ENCODE measurements at regions not wholly inside any gene's neighbourhood (a gene's known extent, or its start where the extent isn't known, plus 50 kb on each side); places are given as distances from the start of the nearest gene placed in this dataset.

DNA sequence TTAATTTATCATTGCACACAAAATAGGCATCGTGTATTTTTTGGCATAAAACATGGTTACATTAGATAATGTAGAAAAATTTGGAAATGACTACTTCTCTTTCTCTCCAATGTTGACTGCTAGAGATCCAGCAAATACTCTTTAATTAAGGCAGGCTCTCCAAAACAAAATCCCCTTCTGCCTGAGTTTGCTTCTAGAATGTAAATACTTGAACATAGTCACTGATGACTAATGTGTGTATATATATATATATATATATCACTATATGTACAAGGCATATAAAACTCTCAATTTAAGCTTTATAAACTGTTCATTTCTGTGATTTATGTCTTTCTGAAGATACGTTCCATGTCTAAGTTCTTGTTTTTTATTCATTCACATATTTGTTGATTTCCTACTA, 67.2 kb upstream of the CAMK2D start:
- DNase-seq (ENCODE audit: low read depth, low spot score), result no peak
- no peaks in the 10 kb centered on the region for H3K9me3 ChIP-seq (ENCODE audit: control insufficient read depth, insufficient read depth, low read depth, low read length)
- in situ Hi-C loops (cut with HindIII; ENCODE audit: low pct_unique_long_range_greater_than_20kb, low sequenced_read_pairs), result no loop called here
- ChIA-PET CTCF (no interaction called here), POLR2A (interaction anchor here (0.7 kb wide), 1 partner anchor 420 kb away, joined by 3 read pairs; no protein-coding TSS in a partner anchor)
- TF ChIP-seq POLR2AphosphoS5 (IDR thresholded peaks at IDR 0.05; ENCODE audit: low read depth, low read length) (no peak), SIN3A (IDR thresholded peaks at IDR 0.05; ENCODE audit: borderline replicate concordance, insufficient read depth, low read depth, low read length) (no peak), TCF7L2 (IDR thresholded peaks at IDR 0.05; ENCODE audit: low read depth, low read length) (no peak)
- TF ChIP-seq, protein P1, sequence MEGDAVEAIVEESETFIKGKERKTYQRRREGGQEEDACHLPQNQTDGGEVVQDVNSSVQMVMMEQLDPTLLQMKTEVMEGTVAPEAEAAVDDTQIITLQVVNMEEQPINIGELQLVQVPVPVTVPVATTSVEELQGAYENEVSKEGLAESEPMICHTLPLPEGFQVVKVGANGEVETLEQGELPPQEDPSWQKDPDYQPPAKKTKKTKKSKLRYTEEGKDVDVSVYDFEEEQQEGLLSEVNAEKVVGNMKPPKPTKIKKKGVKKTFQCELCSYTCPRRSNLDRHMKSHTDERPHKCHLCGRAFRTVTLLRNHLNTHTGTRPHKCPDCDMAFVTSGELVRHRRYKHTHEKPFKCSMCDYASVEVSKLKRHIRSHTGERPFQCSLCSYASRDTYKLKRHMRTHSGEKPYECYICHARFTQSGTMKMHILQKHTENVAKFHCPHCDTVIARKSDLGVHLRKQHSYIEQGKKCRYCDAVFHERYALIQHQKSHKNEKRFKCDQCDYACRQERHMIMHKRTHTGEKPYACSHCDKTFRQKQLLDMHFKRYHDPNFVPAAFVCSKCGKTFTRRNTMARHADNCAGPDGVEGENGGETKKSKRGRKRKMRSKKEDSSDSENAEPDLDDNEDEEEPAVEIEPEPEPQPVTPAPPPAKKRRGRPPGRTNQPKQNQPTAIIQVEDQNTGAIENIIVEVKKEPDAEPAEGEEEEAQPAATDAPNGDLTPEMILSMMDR (IDR thresholded peaks at IDR 0.05), result no peak
- TF ChIP-seq, protein P2, sequence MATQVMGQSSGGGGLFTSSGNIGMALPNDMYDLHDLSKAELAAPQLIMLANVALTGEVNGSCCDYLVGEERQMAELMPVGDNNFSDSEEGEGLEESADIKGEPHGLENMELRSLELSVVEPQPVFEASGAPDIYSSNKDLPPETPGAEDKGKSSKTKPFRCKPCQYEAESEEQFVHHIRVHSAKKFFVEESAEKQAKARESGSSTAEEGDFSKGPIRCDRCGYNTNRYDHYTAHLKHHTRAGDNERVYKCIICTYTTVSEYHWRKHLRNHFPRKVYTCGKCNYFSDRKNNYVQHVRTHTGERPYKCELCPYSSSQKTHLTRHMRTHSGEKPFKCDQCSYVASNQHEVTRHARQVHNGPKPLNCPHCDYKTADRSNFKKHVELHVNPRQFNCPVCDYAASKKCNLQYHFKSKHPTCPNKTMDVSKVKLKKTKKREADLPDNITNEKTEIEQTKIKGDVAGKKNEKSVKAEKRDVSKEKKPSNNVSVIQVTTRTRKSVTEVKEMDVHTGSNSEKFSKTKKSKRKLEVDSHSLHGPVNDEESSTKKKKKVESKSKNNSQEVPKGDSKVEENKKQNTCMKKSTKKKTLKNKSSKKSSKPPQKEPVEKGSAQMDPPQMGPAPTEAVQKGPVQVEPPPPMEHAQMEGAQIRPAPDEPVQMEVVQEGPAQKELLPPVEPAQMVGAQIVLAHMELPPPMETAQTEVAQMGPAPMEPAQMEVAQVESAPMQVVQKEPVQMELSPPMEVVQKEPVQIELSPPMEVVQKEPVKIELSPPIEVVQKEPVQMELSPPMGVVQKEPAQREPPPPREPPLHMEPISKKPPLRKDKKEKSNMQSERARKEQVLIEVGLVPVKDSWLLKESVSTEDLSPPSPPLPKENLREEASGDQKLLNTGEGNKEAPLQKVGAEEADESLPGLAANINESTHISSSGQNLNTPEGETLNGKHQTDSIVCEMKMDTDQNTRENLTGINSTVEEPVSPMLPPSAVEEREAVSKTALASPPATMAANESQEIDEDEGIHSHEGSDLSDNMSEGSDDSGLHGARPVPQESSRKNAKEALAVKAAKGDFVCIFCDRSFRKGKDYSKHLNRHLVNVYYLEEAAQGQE (IDR thresholded peaks at IDR 0.05; ENCODE audit: insufficient read depth in 1 of 2, low read depth in 2 of 2, low read length in 1 of 2), result no peak
- no peaks in the 10 kb centered on the region for H3K4me1 ChIP-seq (ENCODE audit: control insufficient read depth, insufficient read depth, low read length)
- H3K27me3 ChIP-seq (ENCODE audit: control insufficient read depth, insufficient read depth, low read length), result no peaks in the 10 kb centered on the region
- no TSS peak for BruUV-seq (replicated peaks)
- no peak for ATAC-seq
- intact Hi-C loops (cut with micrococcal nuclease; ENCODE audit: unreplicated experiment), result no loop called here
- H3K4me3 ChIP-seq (ENCODE audit: low read depth in 2 of 2, low read length in 2 of 2), result no peak overlapping the region
- no peaks in the 10 kb centered on the region for H3K36me3 ChIP-seq (ENCODE audit: control insufficient read depth, insufficient read depth, low read length)
- H3K27ac ChIP-seq (ENCODE audit: low read length), result no peak overlapping the region

DNA sequence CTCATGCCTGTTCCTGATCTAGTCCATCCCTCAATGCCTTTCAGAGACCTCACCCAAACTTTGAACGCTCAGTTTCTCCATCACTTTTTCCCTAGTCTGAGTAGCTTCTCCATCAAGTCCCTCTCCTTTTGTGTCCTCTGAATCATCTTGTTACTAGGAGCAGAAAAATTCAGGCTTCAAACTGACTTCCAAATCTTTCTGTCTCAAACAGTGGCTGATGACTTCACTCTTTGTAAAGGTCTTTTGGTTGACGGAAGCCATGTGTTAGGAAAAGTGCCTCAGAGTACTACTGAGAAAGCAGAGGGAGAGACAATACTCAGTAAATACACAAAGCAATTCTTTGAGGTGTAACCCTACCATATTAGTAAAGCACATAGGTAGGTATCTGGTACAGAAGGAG, 65.7 kb upstream of the CAMK2D start:
- Histone ChIP-seq H3K9me3 (ENCODE audit: control insufficient read depth, insufficient read depth, low read depth, low read length) (no peaks in the 10 kb centered on the region), H3K4me3 (ENCODE audit: low read depth in 2 of 2, low read length in 2 of 2) (no peak overlapping the region), H3K27ac (ENCODE audit: low read length) (no peak overlapping the region), H3K27me3 (ENCODE audit: control insufficient read depth, insufficient read depth, low read length) (no peaks in the 10 kb centered on the region), H3K36me3 (ENCODE audit: control insufficient read depth, insufficient read depth, low read length) (no peaks in the 10 kb centered on the region), H3K4me1 (ENCODE audit: control insufficient read depth, insufficient read depth, low read length) (no peaks in the 10 kb centered on the region)
- ATAC-seq (no peak), DNase-seq (ENCODE audit: low read depth, low spot score) (no peak)
- TF ChIP-seq SIN3A (IDR thresholded peaks at IDR 0.05; ENCODE audit: borderline replicate concordance, insufficient read depth, low read depth, low read length) (no peak), TCF7L2 (IDR thresholded peaks at IDR 0.05; ENCODE audit: low read depth, low read length) (no peak), POLR2AphosphoS5 (IDR thresholded peaks at IDR 0.05; ENCODE audit: low read depth, low read length) (no peak)
- TF ChIP-seq, protein P1 (IDR thresholded peaks at IDR 0.05), result no peak
- TF ChIP-seq, protein P2 (IDR thresholded peaks at IDR 0.05; ENCODE audit: insufficient read depth in 1 of 2, low read depth in 2 of 2, low read length in 1 of 2), result no peak
- no TSS peak for BruUV-seq (replicated peaks)
- in situ Hi-C loops (cut with HindIII; ENCODE audit: low pct_unique_long_range_greater_than_20kb, low sequenced_read_pairs) (no loop called here), intact Hi-C loops (cut with micrococcal nuclease; ENCODE audit: unreplicated experiment) (no loop called here)
- ChIA-PET CTCF (no interaction called here), POLR2A (no interaction called here)
